ENCODE measurements at regions not wholly inside any gene's neighbourhood (a gene's known extent, or its start where the extent isn't known, plus 50 kb on each side); places are given as distances from the start of the nearest gene placed in this dataset.
"Not testable (repeated sequence)": the region's sequence is repeated elsewhere in the genome, so short reads cannot be mapped to it uniquely, and the experiment has no call there.

GRCh38 chr2:16777123-16777870 lies 111.7 kb upstream of the CYRIA start:
- DNase-seq, result no peak

DNA sequence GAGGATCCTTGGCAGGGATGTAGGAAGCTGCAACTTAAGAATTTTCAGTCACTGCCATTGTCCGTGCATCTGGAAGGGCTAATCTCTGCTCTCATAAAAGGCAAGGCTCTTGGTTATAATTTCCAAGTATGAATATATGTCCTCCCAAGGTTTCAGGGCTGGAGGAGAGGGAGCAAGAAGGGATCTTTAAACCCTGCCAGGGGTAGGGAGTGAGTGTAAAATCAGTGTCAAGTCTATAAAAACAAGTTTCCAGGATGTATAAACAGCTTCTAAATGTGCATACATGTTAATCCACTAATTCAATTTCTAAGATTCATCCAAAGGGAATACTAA lies 110.2 kb upstream of the CYRIA start:
- DNase-seq, result no peak

DNA sequence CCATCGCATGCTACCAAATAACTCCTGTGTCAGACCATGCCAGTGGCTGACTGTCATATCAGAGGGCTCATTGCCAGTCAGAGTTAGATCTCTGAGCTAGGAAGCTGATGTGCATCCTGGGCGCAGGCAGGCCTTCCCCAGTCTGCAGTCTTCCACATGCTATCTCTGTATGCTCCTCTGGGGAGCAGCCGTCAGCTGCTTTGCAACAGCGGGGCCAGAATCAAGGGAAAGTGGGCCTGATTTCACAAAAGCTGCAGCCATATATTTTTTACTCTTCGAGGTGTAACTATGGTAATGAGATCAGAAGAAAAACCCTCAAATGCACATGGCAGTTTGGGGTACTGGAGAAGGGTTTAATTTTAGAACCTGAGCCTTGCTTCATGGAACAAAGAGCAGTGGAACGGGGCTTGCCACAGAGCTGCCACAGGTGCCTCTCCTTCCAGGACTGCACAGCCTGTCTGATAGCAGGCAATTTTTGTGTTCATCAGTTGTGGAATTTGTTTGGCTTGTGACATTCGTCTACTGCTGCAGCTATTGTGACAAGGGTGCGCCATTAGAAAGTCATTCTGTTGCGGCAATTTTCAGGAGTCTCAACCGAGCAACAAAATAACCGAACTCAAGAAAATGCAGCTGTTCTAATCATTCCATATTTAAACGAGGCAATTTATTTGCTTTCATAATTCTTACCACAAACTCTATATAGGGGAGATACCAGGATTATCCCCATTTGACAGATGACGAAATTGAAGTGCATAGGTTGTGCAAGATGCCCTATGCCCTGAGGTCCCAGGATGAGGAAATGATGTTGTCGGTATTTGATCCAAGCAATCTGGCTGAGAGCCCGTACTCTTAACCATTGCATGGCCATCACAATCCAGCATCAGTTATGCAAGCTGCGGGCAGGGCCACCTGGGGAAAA lies 109.6 kb upstream of the CYRIA start:
- no peak for DNase-seq

- no peak for DNase-seq
These were observed 108.5 kb upstream of the CYRIA start for GRCh38 chr2:16774091-16774490.

DNA sequence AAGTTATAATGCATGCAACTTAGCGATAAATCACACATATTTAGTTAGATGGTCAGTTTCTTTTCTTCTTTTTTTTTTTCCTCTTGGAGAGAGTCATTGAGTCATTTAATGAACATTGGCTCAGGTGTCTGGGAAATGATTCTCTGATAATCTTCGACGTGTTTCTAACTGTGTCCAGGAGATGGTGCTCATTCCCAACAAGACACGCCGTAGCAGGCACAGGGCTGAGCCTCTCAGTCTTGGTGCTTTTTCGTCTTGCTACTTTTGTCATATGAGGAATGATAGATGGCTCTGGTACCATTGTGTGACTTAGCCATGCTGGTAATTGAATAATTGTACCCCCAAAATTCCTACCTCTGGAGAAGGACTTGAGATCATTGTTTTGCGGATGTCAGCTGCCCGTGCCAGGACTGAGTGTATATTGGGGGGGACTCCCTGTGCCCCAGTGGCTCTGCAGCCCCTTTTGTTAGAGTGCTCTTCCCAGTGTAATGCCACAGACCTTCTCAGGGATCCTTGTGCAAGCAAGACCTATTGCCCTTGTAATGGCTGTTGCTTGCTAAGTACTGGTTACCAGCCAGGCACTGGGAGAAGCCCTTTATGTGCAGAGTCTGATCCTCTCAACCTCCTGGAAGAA lies 107.6 kb upstream of the CYRIA start:
- DNase-seq, result peak in 1 of 2 donors; percentile 19

GRCh38 chr2:16767789-16768476 lies 102.3 kb upstream of the CYRIA start:
- DNase-seq, result no peak

- no peak for DNase-seq
These were observed 99.7 kb upstream of the CYRIA start for GRCh38 chr2:16765356-16765755.

GRCh38 chr2:16764487-16764886 lies 98.9 kb upstream of the CYRIA start:
- DNase-seq, result no peak

GRCh38 chr2:16763493-16763899 lies 97.9 kb upstream of the CYRIA start:
- no peak for DNase-seq

DNA sequence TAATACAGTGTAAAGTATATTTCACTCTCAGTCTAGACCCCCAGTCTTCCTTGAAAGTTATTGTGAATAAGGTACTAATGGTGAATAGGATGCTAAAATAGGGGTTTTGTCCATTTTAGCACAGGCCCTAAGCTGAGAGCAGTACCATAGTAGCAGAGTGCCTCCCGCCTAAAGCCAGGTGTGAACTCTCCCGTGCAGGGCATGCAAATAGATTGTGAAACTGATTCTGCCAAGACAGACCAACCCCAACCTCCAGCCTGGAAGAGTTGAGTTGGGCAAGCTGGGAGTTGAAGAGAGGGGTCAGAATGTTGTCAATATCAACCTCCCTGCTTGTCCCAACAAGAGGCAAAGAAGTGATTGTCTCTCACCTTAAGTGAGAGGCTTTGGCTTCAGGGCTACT lies 97.4 kb upstream of the CYRIA start:
- DNase-seq, result no peak

GRCh38 chr2:16760426-16760825 lies 94.8 kb upstream of the CYRIA start:
- DNase-seq, result no peak

GRCh38 chr2:16756831-16757644 lies 91.4 kb upstream of the CYRIA start:
- peak; percentile 53 to 70 for DNase-seq

DNA sequence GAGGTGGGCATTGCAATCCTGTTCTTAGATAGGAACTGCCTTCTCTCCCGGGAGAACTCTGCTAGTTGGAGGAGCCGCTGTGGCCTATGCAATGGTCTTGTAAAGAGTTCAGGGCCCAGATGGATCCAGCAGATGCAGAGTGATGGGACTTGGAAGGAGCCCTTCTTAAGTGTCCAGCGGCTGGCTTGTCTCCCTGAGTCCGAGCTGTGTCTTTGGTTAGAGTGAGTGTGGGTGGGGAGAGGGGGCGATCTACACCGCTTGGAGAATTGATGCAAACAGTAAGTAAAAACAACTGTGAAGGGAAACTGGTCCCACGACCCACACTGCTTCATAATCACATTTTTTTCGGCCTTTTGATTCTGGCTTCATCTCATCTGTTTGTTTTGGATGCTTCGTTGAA lies 89.8 kb upstream of the CYRIA start:
- no peak for DNase-seq

- not testable (repeated sequence) for DNase-seq
These were observed 87.4 kb upstream of the CYRIA start for GRCh38 chr2:16753025-16753424.

DNA sequence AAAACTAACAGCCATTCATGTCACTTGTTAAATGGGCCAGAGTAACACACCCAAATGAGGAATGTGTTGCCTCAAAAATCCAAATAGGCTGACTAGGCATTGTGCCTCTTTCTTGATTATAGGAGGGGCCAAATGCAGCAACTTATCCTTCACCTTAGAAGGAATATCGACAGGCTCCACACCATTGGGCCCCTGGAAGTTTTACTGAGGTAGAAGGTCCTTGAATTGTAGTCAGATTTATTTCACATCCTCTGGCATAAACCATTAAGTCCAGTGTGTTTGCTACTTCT lies 85.2 kb upstream of the CYRIA start:
- DNase-seq, result not testable (repeated sequence)

DNA sequence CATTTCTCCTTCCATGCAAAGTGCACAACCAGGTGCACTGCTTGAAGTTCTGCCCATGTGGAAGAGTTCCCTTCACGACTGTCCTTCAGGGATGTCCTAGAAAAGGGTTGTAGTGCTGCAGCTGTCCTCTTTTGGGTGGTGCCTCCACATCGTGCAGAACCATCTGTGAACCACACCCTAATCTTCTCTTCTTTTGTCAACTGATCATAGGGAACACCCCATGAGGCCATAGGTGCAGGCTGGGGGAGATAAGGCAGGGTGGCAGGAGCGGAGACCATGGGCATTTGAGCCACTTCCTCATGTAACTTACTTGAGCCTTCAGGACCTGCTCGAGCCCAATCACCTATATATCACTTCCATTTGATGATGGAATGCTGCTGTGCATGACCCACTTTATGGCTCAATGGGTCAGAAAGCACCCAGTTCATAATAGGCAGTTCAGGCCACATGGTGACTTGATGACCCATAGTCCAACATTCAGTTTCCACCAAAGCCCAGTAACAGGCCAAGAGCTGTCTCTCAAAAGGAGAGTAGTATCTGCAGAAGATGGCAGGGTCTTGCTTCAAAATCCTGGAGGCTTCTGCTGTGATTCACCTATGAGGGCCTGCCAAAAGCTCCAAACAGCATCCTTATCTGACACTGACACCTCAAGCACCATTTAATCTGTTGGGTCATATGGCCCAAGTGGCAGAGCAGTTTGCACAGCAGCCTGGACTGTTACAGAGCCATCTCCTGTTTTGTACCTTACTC lies 84.7 kb upstream of the CYRIA start:
- no peak for DNase-seq

GRCh38 chr2:16748511-16749266 lies 83.1 kb upstream of the CYRIA start:
- not testable (repeated sequence) for DNase-seq

DNA sequence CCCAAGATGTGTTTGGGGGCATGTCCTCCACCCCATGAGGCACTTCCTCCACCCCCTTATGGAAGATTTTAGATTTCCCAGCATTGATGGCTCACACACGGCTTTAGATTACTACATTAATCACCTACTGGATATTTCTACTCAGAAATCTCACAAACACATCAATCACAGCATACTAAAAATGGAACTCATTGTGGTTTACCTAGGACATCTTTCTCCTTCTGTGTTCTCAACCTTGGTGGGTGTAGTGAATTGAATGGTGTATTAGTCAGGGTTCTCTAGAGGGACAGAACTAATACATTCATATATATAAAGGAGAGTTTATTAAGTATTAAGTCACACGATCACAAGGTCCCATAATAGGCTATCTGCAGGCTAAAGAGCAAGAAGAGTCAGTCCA lies 82.1 kb upstream of the CYRIA start:
- no peak for DNase-seq

DNA sequence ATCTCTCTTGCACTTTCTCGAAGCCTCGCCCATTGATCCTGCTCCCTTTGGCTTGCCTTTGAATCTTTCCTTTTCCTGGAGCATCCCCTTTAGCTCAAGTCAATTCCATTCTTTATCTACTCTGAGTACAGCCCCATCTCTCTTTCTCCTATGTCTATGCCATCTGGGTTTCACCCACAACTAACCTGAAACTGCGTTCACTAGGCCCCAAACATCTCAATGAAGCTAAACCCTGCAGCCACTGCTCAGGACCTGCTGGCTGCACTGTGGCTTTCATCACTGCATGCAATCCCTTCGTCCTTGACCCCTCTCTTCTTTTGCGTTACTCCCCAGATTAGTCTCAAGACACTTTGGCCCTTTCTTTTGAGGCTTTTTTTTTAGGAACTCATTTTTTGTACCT lies 81.6 kb upstream of the CYRIA start:
- no peak for DNase-seq

GRCh38 chr2:16746833-16747232 lies 81.2 kb upstream of the CYRIA start:
- DNase-seq, result no peak

GRCh38 chr2:16746329-16746728 lies 80.7 kb upstream of the CYRIA start:
- no peak for DNase-seq

Measured in CD4-positive, alpha-beta T cell treated with Interferon alpha-2 for 1 hour (primary cell).